PC-3 (cell line): ENCODE measurements at regions not wholly inside any gene's neighbourhood (a gene's known extent, or its start where the extent isn't known, plus 50 kb on each side); places are given as distances from the start of the nearest gene placed in this dataset.

ENCODE experiments used
- ATAC-seq: fragments of 200-7000 bp; cut with Tn5 transposase; 2 replicates; pipeline ENCODE4 v1.9.1; 2020; ENCODE audit warnings: mild to moderate bottlenecking, moderate library complexity
- BruUV-seq: library from RNA; stranded (reverse); fragments of 400-500 nt; replicated peaks from 2 replicates; lab custom pipeline; 2021; lab: Mats Ljungman, UMichigan
- CTCF ChIA-PET: fragments of 300-600 bp; sonication (Branson Sonifier 250); formaldehyde crosslinking; loops from one replicate; lab custom pipeline; 2022; ENCODE audit warnings: antibody characterized with exemption; lab: Charles Lee
- POLR2A ChIA-PET: fragments of 300-600 bp; sonication (Branson Sonifier 250); formaldehyde crosslinking; loops from one replicate; lab custom pipeline; 2022; ENCODE audit warnings: antibody characterized with exemption; ENCODE audit not compliant: unreplicated experiment; lab: Charles Lee
- DNase-seq: peaks from one replicate; pipeline ENCODE4 v3.0.0-alpha.2; 2015
- H2AFZ ChIP-seq: fragments of 300-600 bp; sonication (generic); 2 replicates; pipeline ENCODE4 v1.6.0; 2016; ENCODE audit warnings: antibody characterized with exemption, low read length
- H3F3A ChIP-seq: fragments of 300-600 bp; sonication (generic); one replicate; pipeline ENCODE4 v1.6.0; 2017; ENCODE audit warnings: antibody characterized with exemption, low read length, control low read depth, mild to moderate bottlenecking; ENCODE audit not compliant: unreplicated experiment
- H3K27ac ChIP-seq: fragments of 300-600 bp; sonication (generic); 2 replicates; pipeline ENCODE4 v1.5.1; 2016; ENCODE audit warnings: mild to moderate bottlenecking, low read length
- H3K27me3 ChIP-seq: fragments of 300-600 bp; sonication (generic); 2 replicates; pipeline ENCODE4 v1.6.1; 2016; ENCODE audit warnings: low read length, mixed read lengths
- H3K36me3 ChIP-seq: fragments of 300-600 bp; sonication (generic); 2 replicates; pipeline ENCODE4 v1.6.1; 2016; ENCODE audit warnings: low read depth, mixed run types, low read length, mixed read lengths
- H3K4me1 ChIP-seq: fragments of 300-600 bp; sonication (generic); 2 replicates; pipeline ENCODE4 v1.5.1; 2016; ENCODE audit warnings: low read length; ENCODE audit not compliant: insufficient read depth
- H3K4me2 ChIP-seq: fragments of 300-600 bp; sonication (generic); 2 replicates; pipeline ENCODE4 v1.6.0; 2016; ENCODE audit warnings: low read length
- H3K4me3 ChIP-seq: fragments of 300-600 bp; sonication (generic); 2 replicates; pipeline ENCODE4 v1.5.1; 2016; ENCODE audit warnings: mild to moderate bottlenecking, low read length, mixed read lengths
- H3K79me2 ChIP-seq: fragments of 300-600 bp; sonication (generic); 2 replicates; pipeline ENCODE4 v1.6.1; 2017; ENCODE audit warnings: low read length, mixed read lengths
- H3K9ac ChIP-seq: fragments of 300-600 bp; sonication (generic); 2 replicates; pipeline ENCODE4 v1.6.0; 2016; ENCODE audit warnings: mild to moderate bottlenecking, low read length
- H3K9me2 ChIP-seq: fragments of 300-600 bp; sonication (generic); replicated peaks from 2 replicates; pipeline ENCODE4 v1.6.1; 2016; ENCODE audit warnings: mixed run types, low read length, mixed read lengths
- H3K9me3 ChIP-seq: fragments of 300-600 bp; sonication (generic); 2 replicates; pipeline ENCODE4 v1.6.1; 2016; ENCODE audit warnings: low read length, mixed read lengths
- H4K20me1 ChIP-seq: fragments of 300-600 bp; sonication (generic); 2 replicates; pipeline ENCODE4 v1.6.1; 2016; ENCODE audit warnings: low read length, mixed read lengths
- CTCF ChIP-seq: fragments of 300-600 bp; sonication (generic); conservative IDR thresholded peaks from 2 replicates; pipeline ENCODE4 v1.5.1; 2017; ENCODE audit warnings: antibody characterized with exemption, low read depth, mild to moderate bottlenecking, low read length
- EZH2 ChIP-seq: fragments of 300-600 bp; sonication (generic); IDR thresholded peaks from one replicate; pipeline ENCODE4 v1.6.1; 2017; ENCODE audit warnings: antibody characterized with exemption, mild to moderate bottlenecking, low read length; ENCODE audit not compliant: unreplicated experiment
- EZH2phosphoT487 ChIP-seq: fragments of 300-600 bp; sonication (generic); IDR thresholded peaks from 2 replicates; pipeline ENCODE4 v1.6.1; 2018; ENCODE audit warnings: mild to moderate bottlenecking, antibody characterized with exemption, low read length, borderline replicate concordance
- intact Hi-C: fragments of 100-400 bp; cut with micrococcal nuclease; formaldehyde crosslinking; loops from 2 replicates; pipeline ENCODE4 v1.9.0; 2023

DNA sequence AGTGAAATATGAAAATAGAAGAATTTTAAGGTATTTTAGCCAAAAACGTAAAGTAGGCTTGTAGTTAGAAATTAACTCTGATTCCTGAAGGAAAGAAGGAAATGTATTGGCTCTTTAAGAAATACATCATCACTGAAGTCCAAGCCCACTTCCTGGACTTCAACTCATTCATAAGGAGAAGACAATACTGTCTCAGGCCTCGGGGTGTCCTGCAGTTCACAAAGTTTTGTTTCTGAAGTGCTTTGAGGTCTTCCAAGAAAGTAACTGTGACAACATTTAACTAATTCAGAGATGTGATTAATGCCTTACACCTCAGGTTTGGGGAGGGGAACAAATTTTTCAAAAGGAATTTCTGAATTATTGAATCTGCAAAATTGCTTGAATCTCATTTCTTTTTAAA, 65.8 kb upstream of the STARD13 start:
- Histone ChIP-seq H3K27ac (no peak overlapping the region), H3K79me2 (peaks cover 43% of the 10 kb centered on the region), H3K4me2 (peak overlapping the region; percentile 83), H3K9me2 (no peaks in the 10 kb centered on the region), H2AFZ (peak overlapping the region; percentile 93; the same call in 1 of the 2 replicates), H3K9ac (no peak overlapping the region), H3K4me1 (peaks cover 31% of the 10 kb centered on the region), H4K20me1 (no peaks in the 10 kb centered on the region), H3K4me3 (peak overlapping the region; percentile 96), H3K36me3 (no peaks in the 10 kb centered on the region), H3F3A (no peaks in the 10 kb centered on the region), H3K27me3 (no peaks in the 10 kb centered on the region), H3K9me3 (no peaks in the 10 kb centered on the region)
- DNase-seq, result peak; percentile 55
- no TSS peak for BruUV-seq
- TF ChIP-seq EZH2phosphoT487 (no peak), CTCF (no peak)
- ATAC-seq, result peak; percentile 29
- CTCF ChIA-PET, result no interaction called here
- POLR2A ChIA-PET, result interaction anchor here (0.6 kb wide), 1 partner anchor 11 kb away, joined by 8 read pairs; no protein-coding TSS in a partner anchor
- intact Hi-C loops, result loop anchor here (1.0 to 10.0 kb wide), 2 partner anchors 93 to 186 kb away; no protein-coding TSS in a partner anchor

- intact Hi-C loops, result loop anchor here (10.0 kb wide), 1 partner anchor 93 kb away; no protein-coding TSS in a partner anchor
- H2AFZ ChIP-seq, result no peak overlapping the region
- H3K27me3 ChIP-seq, result no peaks in the 10 kb centered on the region
- no peak for TF ChIP-seq CTCF
- TF ChIP-seq EZH2phosphoT487, result no peak
- TF ChIP-seq EZH2, result no peak
- no peak overlapping the region for H3K4me2 ChIP-seq
- no peaks in the 10 kb centered on the region for H4K20me1 ChIP-seq
- CTCF ChIA-PET, result no interaction called here
- H3K9ac ChIP-seq, result no peak overlapping the region
- H3K9me2 ChIP-seq, result no peaks in the 10 kb centered on the region
- no peak overlapping the region for H3K27ac ChIP-seq
- H3F3A ChIP-seq, result no peaks in the 10 kb centered on the region
- H3K4me1 ChIP-seq, result peaks cover 31% of the 10 kb centered on the region
- POLR2A ChIA-PET, result interaction anchor here (0.6 kb wide), 1 partner anchor 10 kb away, joined by 8 read pairs; no protein-coding TSS in a partner anchor
- H3K79me2 ChIP-seq, result peaks cover 38% of the 10 kb centered on the region
- BruUV-seq, result no TSS peak
- H3K9me3 ChIP-seq, result no peaks in the 10 kb centered on the region
- DNase-seq (no peak), ATAC-seq (no peak)
- no peak overlapping the region for H3K4me3 ChIP-seq
- H3K36me3 ChIP-seq, result no peaks in the 10 kb centered on the region
Observed at GRCh38 chr13:33352041-33352440, 66.5 kb upstream of the STARD13 start.

GRCh38 chr13:33352526-33352925, 67.0 kb upstream of the STARD13 start:
- ChIA-PET POLR2A (no interaction called here), CTCF (no interaction called here)
- no TSS peak for BruUV-seq
- Histone ChIP-seq H3K36me3 (no peaks in the 10 kb centered on the region), H3K27me3 (no peaks in the 10 kb centered on the region), H3K4me2 (no peak overlapping the region), H3K9me3 (no peaks in the 10 kb centered on the region), H4K20me1 (no peaks in the 10 kb centered on the region), H3K9ac (no peak overlapping the region), H2AFZ (no peak overlapping the region), H3K27ac (no peak overlapping the region), H3K9me2 (no peaks in the 10 kb centered on the region), H3K4me1 (peaks cover 30% of the 10 kb centered on the region), H3F3A (no peaks in the 10 kb centered on the region), H3K79me2 (peaks cover 33% of the 10 kb centered on the region), H3K4me3 (no peak overlapping the region)
- TF ChIP-seq EZH2phosphoT487, result no peak
- no peak for ATAC-seq
- no peak for DNase-seq
- intact Hi-C loops, result loop anchor here (10.0 kb wide), 1 partner anchor 92 kb away; no protein-coding TSS in a partner anchor
